HTR-8/SVneo (cell line): ENCODE measurements at regions not wholly inside any gene's neighbourhood (a gene's known extent, or its start where the extent isn't known, plus 50 kb on each side); places are given as distances from the start of the nearest gene placed in this dataset.
"Not testable (repeated sequence)": the region's sequence is repeated elsewhere in the genome, so short reads cannot be mapped to it uniquely, and the experiment has no call there.

Experiments
- DNase-seq: peaks from one replicate; pipeline ENCODE4 v3.0.0; 2011; ENCODE audit warnings: low spot score, mixed read lengths; ENCODE audit not compliant: insufficient read length
- FAIRE-seq: peaks from 2 replicates; lab custom pipeline; 2011; peaks lifted over from hg19 to GRCh38; lab: Jason Lieb, UNC

- FAIRE-seq (no peak), DNase-seq (no peak)
These were observed 88.8 kb downstream of the MRM1 start for GRCh38 chr17:36690190-36690589.

DNA sequence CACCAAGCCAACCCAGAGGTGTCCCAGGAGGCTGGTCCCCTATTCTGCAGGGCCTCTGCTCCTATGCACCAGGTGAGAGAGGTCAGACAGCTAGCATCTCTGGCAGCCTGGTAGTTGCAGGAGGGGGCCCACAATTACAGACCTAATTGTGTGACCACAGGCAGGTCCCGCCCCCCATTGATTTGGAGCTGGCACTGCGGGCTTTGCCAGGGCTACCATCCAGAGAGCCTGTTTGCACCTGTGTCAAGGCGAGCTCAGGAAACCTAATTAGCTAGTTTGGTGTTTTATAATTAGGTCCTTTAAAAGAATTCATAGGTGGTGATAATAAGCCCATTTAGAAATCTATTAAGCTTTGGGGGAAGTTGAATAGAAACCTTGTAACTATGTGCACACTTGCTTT lies 90.2 kb downstream of the MRM1 start:
- no peak for DNase-seq
- FAIRE-seq, result no peak

- DNase-seq (no peak), FAIRE-seq (no peak)
These were observed 93.7 kb downstream of the MRM1 start for GRCh38 chr17:36695082-36695481.

GRCh38 chr17:36695710-36696109 lies 94.3 kb downstream of the MRM1 start:
- not testable (repeated sequence) for FAIRE-seq, DNase-seq

DNA sequence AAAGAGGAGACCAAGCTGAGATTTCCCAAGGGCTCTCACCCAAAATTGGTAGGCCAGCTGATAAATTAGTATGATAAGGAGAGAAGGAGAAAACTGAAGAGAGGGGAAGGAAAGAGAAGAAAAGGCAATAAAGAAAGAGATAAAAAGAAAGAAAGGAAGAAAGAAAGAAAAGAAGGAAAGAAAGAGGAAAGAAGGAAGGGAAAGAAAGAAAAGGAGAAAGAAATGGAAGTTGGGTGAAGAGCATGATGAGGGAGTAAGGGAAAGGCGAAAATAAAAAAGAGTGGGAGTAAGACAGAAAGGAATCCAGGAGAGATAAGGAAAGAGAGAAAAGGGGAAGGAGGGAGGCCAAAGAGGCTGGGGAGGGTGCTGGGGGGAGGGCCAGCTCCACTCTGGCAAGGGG lies 95.4 kb downstream of the MRM1 start:
- no peak for DNase-seq
- FAIRE-seq, result no peak

- peak; percentile 41 for DNase-seq
- FAIRE-seq, result no peak
These were observed 96.6 kb downstream of the MRM1 start for GRCh38 chr17:36697903-36698530.

DNA sequence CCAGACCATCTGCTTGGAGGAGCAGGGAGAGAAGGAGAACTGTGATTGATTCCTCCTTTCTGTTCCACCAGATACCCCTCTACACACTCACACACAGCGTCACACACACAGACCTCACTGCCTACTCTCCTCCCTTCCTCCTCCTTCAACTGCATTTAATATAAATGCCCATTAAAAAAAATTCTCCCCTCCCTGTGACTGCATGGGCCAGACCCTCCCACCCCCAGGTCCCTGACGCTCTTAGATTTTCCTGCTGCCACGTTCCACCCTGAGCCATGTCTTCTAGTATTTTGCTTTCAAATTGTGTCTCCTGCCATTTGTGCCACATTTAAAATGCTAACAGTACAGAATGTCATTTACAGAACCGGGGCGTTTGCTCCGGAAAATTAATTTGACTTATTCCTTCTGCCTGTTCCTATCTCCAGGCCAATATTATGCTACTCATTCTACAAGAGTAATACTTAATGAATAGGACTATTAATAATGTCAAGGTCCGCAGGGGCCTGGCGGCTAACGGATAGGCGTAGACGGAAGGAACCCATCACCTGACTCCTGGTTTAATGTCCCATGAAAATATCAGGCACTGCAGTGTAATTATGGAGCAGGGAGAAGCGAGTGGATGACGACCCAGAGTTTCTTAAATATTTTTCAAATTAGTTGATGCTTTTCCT lies 100.2 kb downstream of the MRM1 start:
- DNase-seq (no peak), FAIRE-seq (no peak)

DNA sequence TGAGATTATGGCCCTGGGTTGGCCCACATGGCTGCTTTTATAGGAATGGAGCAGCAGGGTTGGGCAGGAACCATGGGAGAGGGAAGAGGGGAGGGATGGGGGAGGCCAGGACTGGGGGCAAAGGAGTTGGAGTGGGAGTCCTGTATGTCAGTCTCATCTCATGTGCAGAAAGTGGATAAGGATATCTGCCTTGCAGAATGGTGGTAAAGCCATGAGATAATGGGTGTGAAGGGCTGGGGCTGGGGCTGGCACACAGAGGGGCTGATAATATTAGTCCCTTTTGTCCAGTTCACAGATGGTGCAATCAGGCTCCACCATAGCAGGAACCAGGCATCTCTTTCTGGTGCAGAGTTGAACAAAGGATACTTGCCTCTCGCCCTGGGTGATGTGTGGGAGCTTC lies 101.3 kb downstream of the MRM1 start:
- no peak for FAIRE-seq
- no peak for DNase-seq

DNA sequence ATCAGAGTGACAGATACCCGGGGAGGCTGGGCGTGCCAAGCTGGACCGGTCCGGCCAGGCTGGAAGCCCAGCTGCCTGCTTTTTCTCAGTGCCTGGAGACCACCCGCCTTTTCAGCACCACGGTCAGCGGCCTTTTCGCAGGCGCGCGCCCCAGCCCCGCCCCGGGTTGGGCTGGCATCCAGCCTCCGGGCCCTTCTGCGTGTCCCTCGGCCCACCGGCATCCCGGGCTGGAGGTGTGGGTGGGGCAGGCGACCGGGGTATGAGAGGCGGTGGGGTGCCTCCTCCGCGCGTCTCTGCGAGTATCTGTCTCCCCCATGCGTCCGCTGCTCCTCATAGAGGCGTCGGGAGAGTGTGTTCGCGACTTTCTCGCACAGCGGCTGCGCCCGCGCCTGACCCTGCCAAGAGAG lies 102.5 kb downstream of the MRM1 start:
- FAIRE-seq (no peak), DNase-seq (peak; percentile 56)

- FAIRE-seq (no peak), DNase-seq (no peak)
These were observed 104.0 kb downstream of the MRM1 start for GRCh38 chr17:36705283-36705795.

DNA sequence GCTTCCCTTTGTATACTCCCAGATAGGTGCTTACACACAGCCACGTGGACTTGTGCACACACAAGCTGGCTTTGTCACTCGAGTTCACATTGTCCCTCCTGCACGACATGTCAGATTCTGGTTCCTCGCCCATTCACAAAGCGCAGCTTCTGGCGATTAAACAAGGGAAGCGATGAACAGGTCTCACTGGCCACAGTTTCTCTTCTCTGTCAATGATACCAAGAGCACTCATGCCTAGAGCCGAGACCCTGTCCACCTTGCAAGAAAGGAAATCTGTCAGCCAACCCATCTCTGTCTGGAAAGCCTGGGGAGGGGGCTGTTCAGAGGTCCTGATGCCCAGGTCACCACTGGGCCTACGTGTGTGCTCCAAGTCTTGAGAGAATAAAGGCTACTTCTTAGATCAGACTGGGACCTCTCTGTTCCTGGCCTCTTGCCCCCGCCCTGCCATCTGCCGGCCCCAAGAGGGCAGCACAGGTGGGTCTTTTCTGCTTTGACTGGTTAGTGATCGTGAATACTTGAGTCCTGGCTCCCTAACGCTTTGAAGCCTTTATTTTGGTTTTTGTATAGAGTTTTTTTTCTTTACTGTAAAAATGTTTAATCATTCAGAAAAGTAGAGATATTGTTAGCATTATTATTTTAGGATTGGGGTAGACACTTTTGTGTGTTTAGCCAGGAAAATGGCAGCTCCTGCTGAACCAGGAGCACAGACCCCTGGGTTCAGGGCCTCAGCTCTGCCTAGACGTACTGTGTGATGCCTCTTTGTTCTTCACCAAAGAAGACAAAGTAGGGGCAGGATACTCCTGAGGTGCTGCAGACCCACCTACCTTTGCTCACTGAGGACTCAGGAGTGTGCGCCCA lies 104.7 kb downstream of the MRM1 start:
- DNase-seq, result peak; percentile 77
- no peak for FAIRE-seq

DNA sequence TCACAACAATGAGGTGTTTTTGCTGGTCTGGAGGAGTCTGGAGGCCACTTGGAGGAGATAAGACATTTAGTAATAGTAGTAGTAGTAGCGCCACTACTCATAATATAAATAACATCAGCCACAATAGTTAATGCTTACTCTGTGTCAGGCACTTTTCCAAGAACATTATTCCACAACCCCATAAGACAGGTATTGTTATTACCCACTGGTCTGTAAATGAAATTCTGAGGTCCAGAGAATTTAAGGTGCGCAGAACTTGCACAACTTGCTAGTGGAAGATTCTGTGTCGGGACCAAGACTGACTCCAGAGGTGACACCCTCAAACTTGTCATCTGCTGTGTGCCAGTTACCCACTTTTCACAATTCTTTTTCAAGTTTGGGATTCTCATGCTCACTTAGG lies 106.5 kb downstream of the MRM1 start:
- DNase-seq (no peak), FAIRE-seq (no peak)

DNA sequence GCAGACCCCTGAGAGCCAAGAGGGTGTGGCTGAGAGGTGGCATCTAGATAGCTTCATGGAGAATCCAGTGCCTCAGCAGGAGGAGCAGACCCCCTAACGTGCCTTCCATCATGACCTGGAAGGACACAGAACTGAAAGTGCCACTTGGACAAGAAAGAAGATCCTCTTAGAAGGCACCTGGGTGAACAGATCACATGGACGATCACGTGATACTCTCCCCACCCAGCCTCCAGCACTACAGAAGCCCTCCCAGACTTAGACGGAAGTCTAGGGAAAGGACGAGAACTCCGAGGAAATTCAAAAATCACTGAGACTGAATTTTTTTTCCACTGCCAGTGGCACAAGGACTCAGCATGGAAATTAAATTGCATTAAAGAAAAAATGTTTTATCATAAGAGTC lies 113.4 kb downstream of the MRM1 start:
- no peak for DNase-seq

DNA sequence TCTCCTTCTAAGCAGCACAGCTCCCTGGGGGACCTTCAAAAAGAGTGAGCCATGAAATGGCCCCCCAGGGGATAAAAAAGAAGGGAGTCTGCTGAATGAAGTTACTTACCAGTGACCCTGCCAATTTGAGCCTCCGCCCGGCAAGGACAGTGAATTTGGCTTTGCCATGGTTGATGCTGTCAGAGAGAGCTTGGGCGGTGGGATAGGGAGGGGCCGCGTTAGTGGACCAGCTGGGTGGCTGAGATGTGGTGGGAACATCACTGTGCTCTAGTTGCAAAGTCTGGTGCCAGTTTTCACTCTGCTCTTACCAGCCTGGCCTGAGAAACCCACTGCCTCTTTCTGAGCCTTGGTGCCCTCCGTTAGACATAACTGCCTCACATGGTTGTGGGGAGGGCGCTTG lies 114.6 kb downstream of the MRM1 start:
- FAIRE-seq (no peak), DNase-seq (no peak)

More for the DNA sequence above, 113.4 kb downstream of the MRM1 start:
- no peak for FAIRE-seq

- FAIRE-seq (no peak), DNase-seq (no peak)
These were observed 115.7 kb downstream of the MRM1 start for GRCh38 chr17:36717088-36717487.

GRCh38 chr17:36720131-36720530 lies 118.7 kb downstream of the MRM1 start:
- FAIRE-seq (no peak), DNase-seq (no peak)

DNA sequence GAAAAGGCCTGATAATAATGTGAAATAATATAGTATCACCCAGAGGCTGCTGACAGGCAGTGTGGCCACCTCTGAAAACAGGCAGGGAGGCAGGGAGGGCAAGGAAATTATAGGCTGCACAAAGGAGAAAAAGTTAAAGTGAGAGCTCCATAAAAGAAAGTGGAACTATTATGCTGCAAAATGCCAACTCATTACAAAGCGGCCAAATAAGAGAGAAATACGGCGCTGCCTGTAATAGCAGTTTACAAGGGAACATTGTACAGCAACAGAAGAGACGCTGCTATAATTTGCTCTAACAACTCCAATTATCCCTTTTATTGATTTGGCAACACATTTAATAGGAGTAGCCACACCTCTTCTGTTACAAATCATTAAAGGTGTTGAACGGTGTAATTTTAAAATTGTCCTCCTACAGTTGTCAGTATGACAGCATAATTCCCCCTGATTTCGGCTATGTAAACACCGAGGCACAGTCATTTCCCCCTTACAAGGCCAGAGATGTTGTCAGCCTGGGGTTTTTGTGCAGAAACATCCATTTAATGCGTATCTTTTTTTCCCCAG lies 120.3 kb downstream of the MRM1 start:
- FAIRE-seq (no peak), DNase-seq (no peak)

DNA sequence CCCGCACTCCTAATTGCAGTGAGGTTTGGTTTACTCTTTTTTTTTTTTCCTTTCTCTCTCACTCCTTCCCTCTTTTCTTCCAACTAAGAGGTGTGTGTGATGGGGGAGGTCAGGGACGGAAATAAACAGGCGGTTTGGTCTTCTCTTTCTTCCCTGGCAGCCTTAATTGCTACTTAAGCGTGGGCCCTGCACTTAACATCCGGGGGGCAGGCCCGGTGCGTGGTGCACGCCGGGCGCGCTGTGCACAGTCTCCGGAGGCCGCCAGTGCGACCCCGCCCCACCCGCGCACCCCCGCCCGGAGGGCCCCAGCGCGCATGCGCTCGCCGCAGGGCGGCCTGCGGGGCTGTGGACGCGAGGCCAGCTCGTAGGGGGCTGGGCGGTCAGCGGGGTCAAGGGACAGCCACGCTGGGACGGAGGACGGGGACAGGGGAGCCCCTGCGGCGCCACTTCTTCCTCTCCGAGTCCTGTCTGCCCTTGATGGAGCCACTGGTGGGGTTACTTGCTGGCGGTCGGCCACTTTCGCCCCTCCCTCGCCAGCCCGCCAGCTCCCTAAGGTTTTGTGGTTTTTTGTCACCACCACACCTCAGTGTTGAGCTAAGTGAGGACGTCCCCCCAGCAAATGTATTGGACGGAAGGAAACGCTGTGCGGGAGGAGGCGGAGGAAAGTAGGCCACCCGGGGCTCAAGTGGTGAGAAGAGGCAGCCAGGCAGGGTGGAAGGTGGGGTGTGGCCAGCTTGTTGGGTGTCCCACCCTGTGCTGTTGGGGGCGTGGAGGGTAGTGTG lies 120.9 kb downstream of the MRM1 start:
- DNase-seq (no peak), FAIRE-seq (no peak)

DNA sequence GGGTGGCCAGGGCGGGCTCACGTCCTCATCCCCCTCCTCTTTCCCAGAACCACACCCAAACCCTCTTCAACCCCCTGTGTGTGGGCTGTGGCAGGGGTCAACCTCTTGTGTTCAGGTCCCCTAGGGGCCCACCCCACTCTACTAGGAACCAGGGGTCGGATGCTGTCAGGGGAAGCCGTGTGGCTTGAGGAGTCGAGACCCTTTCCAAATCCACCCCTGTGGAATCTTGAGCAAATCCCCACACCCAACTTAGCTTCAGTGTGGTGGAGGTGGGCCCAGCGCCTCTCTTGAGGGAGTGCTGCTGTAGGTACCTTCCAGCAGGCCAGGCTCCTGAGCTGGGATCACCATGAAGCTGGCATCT lies 121.5 kb downstream of the MRM1 start:
- DNase-seq (no peak), FAIRE-seq (no peak)

GRCh38 chr17:36723459-36724025 lies 122.2 kb downstream of the MRM1 start:
- FAIRE-seq, result no peak

More at GRCh38 chr17:36723459-36724025, 122.2 kb downstream of the MRM1 start:
- DNase-seq, result no peak
